Right lobe of liver (tissue), 4 donors: ENCODE measurements at regions not wholly inside any gene's neighbourhood (a gene's known extent, or its start where the extent isn't known, plus 50 kb on each side); places are given as distances from the start of the nearest gene placed in this dataset.

ENCODE experiments used
- POLR2A ChIP-seq: fragments of 450-650 bp; IDR thresholded peaks from one replicate; pipeline ENCODE4 v1.6.1; 2017; ENCODE audit warnings: antibody characterized with exemption, mild to moderate bottlenecking
- TF ChIP-seq, protein P1 (sequence below), 4 donors: fragments of 200-600 bp in 3 of 4; fragments of 450-650 bp in 1 of 4; IDR thresholded peaks; one replicate each; pipeline versions ENCODE4 v1.5.1 to v1.8.0; 2016 to 2022; ENCODE audit warnings: antibody characterized with exemption in 4 of 4, mild to moderate bottlenecking in 2 of 4
- donor health status: DM: no; HTN: no; CAD: no.
- donor health status: DM: no; HTN: no; CAD: no.
- donor health status: DM: no; HTN: yes; CAD: no.

GRCh38 chr1:157201767-157202166, 63.6 kb upstream of the ETV3 start:
- TF ChIP-seq, protein P1, sequence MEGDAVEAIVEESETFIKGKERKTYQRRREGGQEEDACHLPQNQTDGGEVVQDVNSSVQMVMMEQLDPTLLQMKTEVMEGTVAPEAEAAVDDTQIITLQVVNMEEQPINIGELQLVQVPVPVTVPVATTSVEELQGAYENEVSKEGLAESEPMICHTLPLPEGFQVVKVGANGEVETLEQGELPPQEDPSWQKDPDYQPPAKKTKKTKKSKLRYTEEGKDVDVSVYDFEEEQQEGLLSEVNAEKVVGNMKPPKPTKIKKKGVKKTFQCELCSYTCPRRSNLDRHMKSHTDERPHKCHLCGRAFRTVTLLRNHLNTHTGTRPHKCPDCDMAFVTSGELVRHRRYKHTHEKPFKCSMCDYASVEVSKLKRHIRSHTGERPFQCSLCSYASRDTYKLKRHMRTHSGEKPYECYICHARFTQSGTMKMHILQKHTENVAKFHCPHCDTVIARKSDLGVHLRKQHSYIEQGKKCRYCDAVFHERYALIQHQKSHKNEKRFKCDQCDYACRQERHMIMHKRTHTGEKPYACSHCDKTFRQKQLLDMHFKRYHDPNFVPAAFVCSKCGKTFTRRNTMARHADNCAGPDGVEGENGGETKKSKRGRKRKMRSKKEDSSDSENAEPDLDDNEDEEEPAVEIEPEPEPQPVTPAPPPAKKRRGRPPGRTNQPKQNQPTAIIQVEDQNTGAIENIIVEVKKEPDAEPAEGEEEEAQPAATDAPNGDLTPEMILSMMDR (IDR thresholded peaks at IDR 0.05) = no peak
- TF ChIP-seq POLR2A = no peak
